ENCODE measurements at regions not wholly inside any gene's neighbourhood (a gene's known extent, or its start where the extent isn't known, plus 50 kb on each side); places are given as distances from the start of the nearest gene placed in this dataset.

GRCh38 chr18:75654851-75655751 is 227.6 kb upstream of the SMIM21 start:
- TF ChIP-seq, protein P1, sequence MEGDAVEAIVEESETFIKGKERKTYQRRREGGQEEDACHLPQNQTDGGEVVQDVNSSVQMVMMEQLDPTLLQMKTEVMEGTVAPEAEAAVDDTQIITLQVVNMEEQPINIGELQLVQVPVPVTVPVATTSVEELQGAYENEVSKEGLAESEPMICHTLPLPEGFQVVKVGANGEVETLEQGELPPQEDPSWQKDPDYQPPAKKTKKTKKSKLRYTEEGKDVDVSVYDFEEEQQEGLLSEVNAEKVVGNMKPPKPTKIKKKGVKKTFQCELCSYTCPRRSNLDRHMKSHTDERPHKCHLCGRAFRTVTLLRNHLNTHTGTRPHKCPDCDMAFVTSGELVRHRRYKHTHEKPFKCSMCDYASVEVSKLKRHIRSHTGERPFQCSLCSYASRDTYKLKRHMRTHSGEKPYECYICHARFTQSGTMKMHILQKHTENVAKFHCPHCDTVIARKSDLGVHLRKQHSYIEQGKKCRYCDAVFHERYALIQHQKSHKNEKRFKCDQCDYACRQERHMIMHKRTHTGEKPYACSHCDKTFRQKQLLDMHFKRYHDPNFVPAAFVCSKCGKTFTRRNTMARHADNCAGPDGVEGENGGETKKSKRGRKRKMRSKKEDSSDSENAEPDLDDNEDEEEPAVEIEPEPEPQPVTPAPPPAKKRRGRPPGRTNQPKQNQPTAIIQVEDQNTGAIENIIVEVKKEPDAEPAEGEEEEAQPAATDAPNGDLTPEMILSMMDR (IDR thresholded peaks at IDR 0.05 in 4 of 5, conservative IDR thresholded peaks at IDR 0.05 in 1 of 5) = no peak
- TF ChIP-seq POLR2A (IDR thresholded peaks at IDR 0.05) = no peak
